ENCODE measurements at regions not wholly inside any gene's neighbourhood (a gene's known extent, or its start where the extent isn't known, plus 50 kb on each side); places are given as distances from the start of the nearest gene placed in this dataset.

GRCh38 chr11:98793276-98793675 lies 227.5 kb upstream of the CNTN5 start:
- DNase-seq (ENCODE audit: low read depth in 1 of 2, low spot score in 1 of 2) (no peak), FAIRE-seq (no peak), ATAC-seq (no peak)
- H3K4me1 ChIP-seq: no peaks in the 10 kb centered on the region
- ChIA-PET CTCF (no interaction called here), POLR2A (no interaction called here)
- no peak overlapping the region for H3K27ac ChIP-seq
- WGBS (ENCODE audit: missing lambda C conversion rate): 10% methylated on average over 2 of the region's 2 CpGs
- no peak for TF ChIP-seq TFCP2L1 (CRISPR knock-in tag; IDR thresholded peaks at IDR 0.05)
- no peak for TF ChIP-seq HOXB5 (CRISPR knock-in tag; IDR thresholded peaks at IDR 0.05)
- TF ChIP-seq ZSCAN20 (CRISPR knock-in tag; IDR thresholded peaks at IDR 0.05): no peak
- no peak for TF ChIP-seq NR3C1 (IDR thresholded peaks at IDR 0.05)
- TF ChIP-seq ZNF302 (CRISPR knock-in tag; IDR thresholded peaks at IDR 0.05): no peak
- TF ChIP-seq MAX (IDR thresholded peaks at IDR 0.05): no peak
- no peak for TF ChIP-seq RFX5 (IDR thresholded peaks at IDR 0.05)
- no peak for TF ChIP-seq GATA3 (IDR thresholded peaks at IDR 0.05; ENCODE audit: borderline replicate concordance)
- TF ChIP-seq HOXA7 (CRISPR knock-in tag; IDR thresholded peaks at IDR 0.05): no peak
- TF ChIP-seq FOXS1 (CRISPR knock-in tag; IDR thresholded peaks at IDR 0.05): no peak
- no peak for TF ChIP-seq CHD4 (IDR thresholded peaks at IDR 0.05; ENCODE audit: borderline replicate concordance)
- TF ChIP-seq NPAS2 (CRISPR knock-in tag; IDR thresholded peaks at IDR 0.05; ENCODE audit: borderline replicate concordance): no peak
- no peak overlapping the region for H3K4me2 ChIP-seq
- H3K4me3 ChIP-seq: no peak overlapping the region
- H3K9me3 ChIP-seq: no peaks in the 10 kb centered on the region

GRCh38 chr11:98798333-98798732 lies 222.4 kb upstream of the CNTN5 start:
- no peak for FAIRE-seq
- CTCF ChIA-PET: no interaction called here

GRCh38 chr11:98800696-98801095 lies 220.1 kb upstream of the CNTN5 start:
- no peak for FAIRE-seq
- no peak overlapping the region for H3K27ac ChIP-seq
- TF ChIP-seq TP53 (CRISPR knock-in tag; IDR thresholded peaks at IDR 0.05) (no peak), ATOH8 (CRISPR knock-in tag; IDR thresholded peaks at IDR 0.05; ENCODE audit: low read depth) (no peak), HOXA7 (CRISPR knock-in tag; IDR thresholded peaks at IDR 0.05) (no peak)
- ATAC-seq: no peak
- no peak overlapping the region for H3K4me3 ChIP-seq
- H3K9me3 ChIP-seq: no peaks in the 10 kb centered on the region
- no peak for DNase-seq (ENCODE audit: low read depth in 1 of 2, low spot score in 1 of 2)
- H3K4me1 ChIP-seq: no peaks in the 10 kb centered on the region
- CTCF ChIA-PET: no interaction called here
- no peak overlapping the region for H3K4me2 ChIP-seq
- POLR2A ChIA-PET: no interaction called here
- 22% methylated on average over 4 of the region's 4 CpGs for WGBS (ENCODE audit: missing lambda C conversion rate)

More at GRCh38 chr11:98798333-98798732, 222.4 kb upstream of the CNTN5 start:
- Histone ChIP-seq H3K27ac (no peak overlapping the region), H3K4me2 (no peak overlapping the region), H3K9me3 (no peaks in the 10 kb centered on the region), H3K4me3 (no peak overlapping the region), H3K4me1 (no peaks in the 10 kb centered on the region)
- POLR2A ChIA-PET: no interaction called here
- TF ChIP-seq MAFK (IDR thresholded peaks at IDR 0.05; ENCODE audit: partially characterized antibody) (peak; percentile 38), RFX5 (IDR thresholded peaks at IDR 0.05) (no peak)
- DNase-seq (ENCODE audit: low read depth in 1 of 2, low spot score in 1 of 2) (no peak), ATAC-seq (no peak)

- Histone ChIP-seq H3K27ac (no peak overlapping the region), H3K4me3 (no peak overlapping the region), H3K4me2 (no peak overlapping the region), H3K4me1 (no peaks in the 10 kb centered on the region), H3K9me3 (no peaks in the 10 kb centered on the region)
- no peak for TF ChIP-seq SREBF2 (IDR thresholded peaks at IDR 0.05)
- no peak for TF ChIP-seq PHF8 (IDR thresholded peaks at IDR 0.05; ENCODE audit: borderline replicate concordance, low read depth)
- no peak for TF ChIP-seq BCL3 (IDR thresholded peaks at IDR 0.05)
- POLR2A ChIA-PET: no interaction called here
- 20% methylated on average over 1 of the region's 1 CpG for WGBS (ENCODE audit: missing lambda C conversion rate)
- FAIRE-seq (no peak), ATAC-seq (no peak), DNase-seq (ENCODE audit: low read depth in 1 of 2, low spot score in 1 of 2) (no peak)
- CTCF ChIA-PET: no interaction called here
Observed at GRCh38 chr11:98828986-98829708, 191.6 kb upstream of the CNTN5 start.

All from A549 (cell line).